ENCODE measurements at regions not wholly inside any gene's neighbourhood (a gene's known extent, or its start where the extent isn't known, plus 50 kb on each side); places are given as distances from the start of the nearest gene placed in this dataset.
A peak's percentile ranks its signal among the peaks of the same experiment; 100 is the strongest.
"Not testable (repeated sequence)": the region's sequence is repeated elsewhere in the genome, so short reads cannot be mapped to it uniquely, and the experiment has no call there.

- WGBS (ENCODE audit: insufficient coverage) = no CpG with 5 or more reads among the region's 1 CpG
- Histone ChIP-seq H3K4me1 (ENCODE audit: control insufficient read depth, insufficient read depth, low read length) (no peaks in the 10 kb centered on the region), H3K27ac (ENCODE audit: low read length) (no peak overlapping the region), H3K4me3 (ENCODE audit: low read length) (no peak overlapping the region), H3K36me3 (ENCODE audit: control insufficient read depth, insufficient read depth, low read length) (no peaks in the 10 kb centered on the region), H3K27me3 (ENCODE audit: control insufficient read depth, insufficient read depth, low read length) (no peaks in the 10 kb centered on the region), H3K9me3 (replicated peaks; ENCODE audit: control insufficient read depth, low read depth, low read length) (no peaks in the 10 kb centered on the region)
- DNase-seq = peak; percentile 18
Observed at GRCh38 chr13:64154514-64154913, 2738.9 kb upstream of the PCDH20 start.

DNA sequence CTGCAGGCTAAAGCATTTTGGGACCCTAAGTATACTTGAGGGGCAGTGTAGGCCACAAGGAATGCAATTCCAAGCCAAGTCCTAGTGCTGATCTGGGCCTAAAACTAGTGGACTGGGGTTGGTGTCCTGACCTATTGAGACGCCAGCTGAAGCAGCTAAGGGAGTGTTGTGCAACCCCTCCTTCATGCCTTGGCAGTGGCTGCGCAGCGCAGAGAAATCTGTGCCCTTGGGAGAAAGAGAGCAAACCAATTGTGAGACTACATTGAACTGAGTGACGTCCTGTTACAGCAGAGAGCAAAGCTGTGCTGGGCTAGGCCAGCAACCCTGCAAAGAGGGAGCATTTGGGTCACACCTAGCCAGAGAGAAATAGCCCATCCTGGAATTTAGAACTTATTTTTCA is 2715.0 kb upstream of the PCDH20 start:
- Histone ChIP-seq H3K36me3 (ENCODE audit: control insufficient read depth, insufficient read depth, low read length) (no peaks in the 10 kb centered on the region), H3K27me3 (ENCODE audit: control insufficient read depth, insufficient read depth, low read length) (no peaks in the 10 kb centered on the region), H3K4me1 (ENCODE audit: control insufficient read depth, insufficient read depth, low read length) (peaks cover 11% of the 10 kb centered on the region), H3K9me3 (replicated peaks; ENCODE audit: control insufficient read depth, low read depth, low read length) (no peaks in the 10 kb centered on the region), H3K4me3 (ENCODE audit: low read length) (no peak overlapping the region), H3K27ac (ENCODE audit: low read length) (peak overlapping the region; percentile 39)
- WGBS (ENCODE audit: insufficient coverage) = 74% methylated on average over 4 of the region's 4 CpGs
- DNase-seq = no peak

GRCh38 chr13:64130171-64130570 is 2714.5 kb upstream of the PCDH20 start:
- peaks cover 11% of the 10 kb centered on the region for H3K4me1 ChIP-seq (ENCODE audit: control insufficient read depth, insufficient read depth, low read length)
- WGBS (ENCODE audit: insufficient coverage) = 62% methylated on average over 2 of the region's 3 CpGs
- no peaks in the 10 kb centered on the region for H3K36me3 ChIP-seq (ENCODE audit: control insufficient read depth, insufficient read depth, low read length)
- no peak overlapping the region for H3K27ac ChIP-seq (ENCODE audit: low read length)
- H3K9me3 ChIP-seq (replicated peaks; ENCODE audit: control insufficient read depth, low read depth, low read length) = no peaks in the 10 kb centered on the region
- DNase-seq = no peak
- H3K27me3 ChIP-seq (ENCODE audit: control insufficient read depth, insufficient read depth, low read length) = no peaks in the 10 kb centered on the region
- H3K4me3 ChIP-seq (ENCODE audit: low read length) = no peak overlapping the region

- H3K36me3 ChIP-seq (ENCODE audit: control insufficient read depth, insufficient read depth, low read length) = no peaks in the 10 kb centered on the region
- no peak overlapping the region for H3K4me3 ChIP-seq (ENCODE audit: low read length)
- no peak for DNase-seq
- no peaks in the 10 kb centered on the region for H3K27me3 ChIP-seq (ENCODE audit: control insufficient read depth, insufficient read depth, low read length)
- H3K4me1 ChIP-seq (ENCODE audit: control insufficient read depth, insufficient read depth, low read length) = peaks cover 11% of the 10 kb centered on the region
- H3K27ac ChIP-seq (ENCODE audit: low read length) = no peak overlapping the region
- H3K9me3 ChIP-seq (replicated peaks; ENCODE audit: control insufficient read depth, low read depth, low read length) = no peaks in the 10 kb centered on the region
Observed at GRCh38 chr13:64127856-64128255, 2712.2 kb upstream of the PCDH20 start.

- peaks cover 11% of the 10 kb centered on the region for H3K4me1 ChIP-seq (ENCODE audit: control insufficient read depth, insufficient read depth, low read length)
- no CpG with 5 or more reads among the region's 2 CpGs for WGBS (ENCODE audit: insufficient coverage)
- H3K27ac ChIP-seq (ENCODE audit: low read length) = no peak overlapping the region
- H3K27me3 ChIP-seq (ENCODE audit: control insufficient read depth, insufficient read depth, low read length) = no peaks in the 10 kb centered on the region
- H3K4me3 ChIP-seq (ENCODE audit: low read length) = no peak overlapping the region
- no peaks in the 10 kb centered on the region for H3K36me3 ChIP-seq (ENCODE audit: control insufficient read depth, insufficient read depth, low read length)
- no peaks in the 10 kb centered on the region for H3K9me3 ChIP-seq (replicated peaks; ENCODE audit: control insufficient read depth, low read depth, low read length)
- no peak for DNase-seq
Observed at GRCh38 chr13:64127192-64127591, 2711.5 kb upstream of the PCDH20 start.

- not testable (repeated sequence) for H3K27ac ChIP-seq (ENCODE audit: low read length); H3K4me1 ChIP-seq (ENCODE audit: control insufficient read depth, insufficient read depth, low read length); H3K36me3 ChIP-seq (ENCODE audit: control insufficient read depth, insufficient read depth, low read length); H3K27me3 ChIP-seq (ENCODE audit: control insufficient read depth, insufficient read depth, low read length); DNase-seq; H3K4me3 ChIP-seq (ENCODE audit: low read length); H3K9me3 ChIP-seq (replicated peaks; ENCODE audit: control insufficient read depth, low read depth, low read length)
- WGBS (ENCODE audit: insufficient coverage) = 91% methylated on average over 10 of the region's 16 CpGs
Observed at GRCh38 chr13:64121023-64121709, 2705.5 kb upstream of the PCDH20 start.

DNA sequence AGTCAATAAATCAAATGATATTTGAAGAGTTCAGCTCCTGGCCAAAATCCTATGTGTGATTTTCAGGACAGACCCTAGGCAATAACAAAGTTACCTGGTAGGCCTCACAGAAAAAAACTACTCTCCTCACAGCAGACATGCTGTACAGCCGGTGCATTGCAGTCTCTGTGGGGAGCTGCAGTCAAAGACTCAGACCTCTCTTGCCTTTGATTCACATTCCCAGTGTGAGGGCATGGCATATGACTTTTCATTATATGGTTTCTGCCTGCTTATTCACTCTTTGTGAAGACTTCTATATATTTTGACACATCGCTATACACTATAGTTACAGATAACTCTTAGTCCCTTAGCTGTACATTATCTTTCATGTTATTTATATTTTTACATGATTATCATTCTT is 2684.3 kb upstream of the PCDH20 start:
- no CpG with 5 or more reads among the region's 2 CpGs for WGBS (ENCODE audit: insufficient coverage)
- H3K4me3 ChIP-seq (ENCODE audit: low read length) = no peak overlapping the region

GRCh38 chr13:64090311-64090710 is 2674.7 kb upstream of the PCDH20 start:
- no CpG with 5 or more reads among the region's 3 CpGs for WGBS (ENCODE audit: insufficient coverage)
- H3K4me3 ChIP-seq (ENCODE audit: low read length) = no peak overlapping the region
- H3K27me3 ChIP-seq (ENCODE audit: control insufficient read depth, insufficient read depth, low read length) = no peaks in the 10 kb centered on the region
- no peaks in the 10 kb centered on the region for H3K36me3 ChIP-seq (ENCODE audit: control insufficient read depth, insufficient read depth, low read length)
- H3K4me1 ChIP-seq (ENCODE audit: control insufficient read depth, insufficient read depth, low read length) = no peaks in the 10 kb centered on the region
- no peak overlapping the region for H3K27ac ChIP-seq (ENCODE audit: low read length)
- no peak for DNase-seq
- no peaks in the 10 kb centered on the region for H3K9me3 ChIP-seq (replicated peaks; ENCODE audit: control insufficient read depth, low read depth, low read length)

More for the DNA sequence above, 2684.3 kb upstream of the PCDH20 start:
- DNase-seq = no peak
- H3K27me3 ChIP-seq (ENCODE audit: control insufficient read depth, insufficient read depth, low read length) = no peaks in the 10 kb centered on the region
- no peaks in the 10 kb centered on the region for H3K36me3 ChIP-seq (ENCODE audit: control insufficient read depth, insufficient read depth, low read length)
- H3K4me1 ChIP-seq (ENCODE audit: control insufficient read depth, insufficient read depth, low read length) = no peaks in the 10 kb centered on the region
- no peak overlapping the region for H3K27ac ChIP-seq (ENCODE audit: low read length)
- no peaks in the 10 kb centered on the region for H3K9me3 ChIP-seq (replicated peaks; ENCODE audit: control insufficient read depth, low read depth, low read length)

DNA sequence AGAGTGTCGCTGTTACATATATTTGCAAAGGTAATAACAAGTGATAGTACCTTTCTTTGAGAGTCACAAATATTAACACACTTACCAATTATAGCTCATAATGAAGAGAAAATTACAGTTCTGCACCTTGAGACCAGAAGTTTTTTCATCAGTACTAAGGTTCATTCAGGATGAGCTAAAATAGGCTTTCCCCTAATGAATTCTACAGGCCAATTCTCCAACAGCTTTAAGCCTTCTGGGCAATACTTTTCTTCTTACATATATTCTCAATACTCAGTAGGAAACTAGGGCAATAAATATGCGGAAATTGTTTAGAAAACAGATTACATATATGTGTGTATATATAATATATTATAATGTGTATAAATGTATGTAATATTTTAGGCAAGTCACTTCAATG is 2672.8 kb upstream of the PCDH20 start:
- Histone ChIP-seq H3K27ac (ENCODE audit: low read length) (no peak overlapping the region), H3K4me1 (ENCODE audit: control insufficient read depth, insufficient read depth, low read length) (no peaks in the 10 kb centered on the region), H3K9me3 (replicated peaks; ENCODE audit: control insufficient read depth, low read depth, low read length) (no peaks in the 10 kb centered on the region), H3K36me3 (ENCODE audit: control insufficient read depth, insufficient read depth, low read length) (no peaks in the 10 kb centered on the region), H3K27me3 (ENCODE audit: control insufficient read depth, insufficient read depth, low read length) (no peaks in the 10 kb centered on the region), H3K4me3 (ENCODE audit: low read length) (no peak overlapping the region)
- peak; percentile 1 for DNase-seq
- no CpG with 5 or more reads among the region's 2 CpGs for WGBS (ENCODE audit: insufficient coverage)

GRCh38 chr13:64087624-64088023 is 2672.0 kb upstream of the PCDH20 start:
- no CpG with 5 or more reads among the region's 1 CpG for WGBS (ENCODE audit: insufficient coverage)
- no peak overlapping the region for H3K27ac ChIP-seq (ENCODE audit: low read length)
- no peaks in the 10 kb centered on the region for H3K36me3 ChIP-seq (ENCODE audit: control insufficient read depth, insufficient read depth, low read length)
- H3K27me3 ChIP-seq (ENCODE audit: control insufficient read depth, insufficient read depth, low read length) = no peaks in the 10 kb centered on the region
- H3K4me3 ChIP-seq (ENCODE audit: low read length) = no peak overlapping the region
- no peaks in the 10 kb centered on the region for H3K4me1 ChIP-seq (ENCODE audit: control insufficient read depth, insufficient read depth, low read length)
- no peaks in the 10 kb centered on the region for H3K9me3 ChIP-seq (replicated peaks; ENCODE audit: control insufficient read depth, low read depth, low read length)
- no peak for DNase-seq

- no peak overlapping the region for H3K27ac ChIP-seq (ENCODE audit: low read length)
- DNase-seq = no peak
- no peaks in the 10 kb centered on the region for H3K36me3 ChIP-seq (ENCODE audit: control insufficient read depth, insufficient read depth, low read length)
- H3K4me1 ChIP-seq (ENCODE audit: control insufficient read depth, insufficient read depth, low read length) = no peaks in the 10 kb centered on the region
- H3K4me3 ChIP-seq (ENCODE audit: low read length) = no peak overlapping the region
- no peaks in the 10 kb centered on the region for H3K9me3 ChIP-seq (replicated peaks; ENCODE audit: control insufficient read depth, low read depth, low read length)
- no peaks in the 10 kb centered on the region for H3K27me3 ChIP-seq (ENCODE audit: control insufficient read depth, insufficient read depth, low read length)
- 100% methylated on average over 1 of the region's 1 CpG for WGBS (ENCODE audit: insufficient coverage)
Observed at GRCh38 chr13:64083811-64084210, 2668.2 kb upstream of the PCDH20 start.
